ENCODE measurements at regions not wholly inside any gene's neighbourhood (a gene's known extent, or its start where the extent isn't known, plus 50 kb on each side); places are given as distances from the start of the nearest gene placed in this dataset.

- POLR2A ChIA-PET = no interaction called here
Measured at GRCh38 chr10:63021225-63021624, 111.9 kb upstream of the NRBF2 start.

More at GRCh38 chr10:63021225-63021624, 111.9 kb upstream of the NRBF2 start:
- Histone ChIP-seq H3K9me3 (replicated peaks; ENCODE audit: control insufficient read depth, insufficient read depth, low read length) (no peaks in the 10 kb centered on the region), H3K4me3 (replicated peaks in 1 of 3; ENCODE audit: insufficient read depth in 1 of 3, low read depth in 1 of 3, low read length in 3 of 3) (no peak overlapping the region), H3K27ac (ENCODE audit: insufficient read depth, low read depth, low read length) (no peak overlapping the region), H2AFZ (ENCODE audit: low read depth, low read length) (no peak overlapping the region), H3K79me2 (ENCODE audit: control insufficient read depth, insufficient read depth, low read length) (no peaks in the 10 kb centered on the region), H3K9me1 (replicated peaks; ENCODE audit: control insufficient read depth, extremely low read depth, insufficient read depth, low read length) (no peaks in the 10 kb centered on the region), H3K27me3 (ENCODE audit: control insufficient read depth in 2 of 2, insufficient read depth in 2 of 2, low read length in 2 of 2) (no peaks in the 10 kb centered on the region), H4K20me1 (replicated peaks; ENCODE audit: control insufficient read depth, extremely low read depth, insufficient read depth, low read length) (no peaks in the 10 kb centered on the region), H3K4me1 (ENCODE audit: control insufficient read depth, extremely low read depth, insufficient read depth, low read length) (no peaks in the 10 kb centered on the region), H3K9ac (replicated peaks; ENCODE audit: extremely low read depth, insufficient read depth, low read length) (no peak overlapping the region), H3K36me3 (ENCODE audit: control insufficient read depth in 2 of 2, extremely low read depth in 1 of 2, insufficient read depth in 2 of 2, low read length in 2 of 2) (no peaks in the 10 kb centered on the region), H3K4me2 (ENCODE audit: insufficient read depth, low read length) (no peak overlapping the region)
- DNase-seq (ENCODE audit: low read depth, low spot score) = no peak
- TF ChIP-seq POLR2A (IDR thresholded peaks at IDR 0.05; ENCODE audit: low read depth, low read length) (no peak), POLR2AphosphoS5 (IDR thresholded peaks at IDR 0.05; ENCODE audit: insufficient read depth, low read depth, low read length) (no peak), MYC (IDR thresholded peaks at IDR 0.05; ENCODE audit: low read depth, low read length) (no peak), GATA2 (IDR thresholded peaks at IDR 0.05; ENCODE audit: insufficient read depth, insufficient read length, low read depth, low read length) (no peak), FOS (IDR thresholded peaks at IDR 0.05; ENCODE audit: borderline replicate concordance, insufficient read depth, low read length) (no peak), EZH2 (IDR thresholded peaks at IDR 0.05; ENCODE audit: borderline replicate concordance, low read depth, low read length, severe bottlenecking) (no peak), JUN (IDR thresholded peaks at IDR 0.05; ENCODE audit: borderline replicate concordance, insufficient read depth, insufficient read length, low read depth) (no peak), MAX (IDR thresholded peaks at IDR 0.05; ENCODE audit: insufficient read depth, insufficient read length) (no peak), CTCF (IDR thresholded peaks at IDR 0.05; ENCODE audit: extremely low read depth in 1 of 2, insufficient read depth in 1 of 2, low read depth in 1 of 2, low read length in 2 of 2) (no peak)
- no peak for FAIRE-seq
- dilution Hi-C loops (cut with MboI; ENCODE audit: extremely low pct_ligation_motif_present, low sequenced_read_pairs) (no loop called here), intact Hi-C loops (cut with micrococcal nuclease) (no loop called here)
- CTCF ChIA-PET = no interaction called here
- no TSS peak for BruUV-seq (replicated peaks)

Data from endothelial cell of umbilical vein (primary cell).